ENCODE measurements at regions not wholly inside any gene's neighbourhood (a gene's known extent, or its start where the extent isn't known, plus 50 kb on each side); places are given as distances from the start of the nearest gene placed in this dataset.

DNA sequence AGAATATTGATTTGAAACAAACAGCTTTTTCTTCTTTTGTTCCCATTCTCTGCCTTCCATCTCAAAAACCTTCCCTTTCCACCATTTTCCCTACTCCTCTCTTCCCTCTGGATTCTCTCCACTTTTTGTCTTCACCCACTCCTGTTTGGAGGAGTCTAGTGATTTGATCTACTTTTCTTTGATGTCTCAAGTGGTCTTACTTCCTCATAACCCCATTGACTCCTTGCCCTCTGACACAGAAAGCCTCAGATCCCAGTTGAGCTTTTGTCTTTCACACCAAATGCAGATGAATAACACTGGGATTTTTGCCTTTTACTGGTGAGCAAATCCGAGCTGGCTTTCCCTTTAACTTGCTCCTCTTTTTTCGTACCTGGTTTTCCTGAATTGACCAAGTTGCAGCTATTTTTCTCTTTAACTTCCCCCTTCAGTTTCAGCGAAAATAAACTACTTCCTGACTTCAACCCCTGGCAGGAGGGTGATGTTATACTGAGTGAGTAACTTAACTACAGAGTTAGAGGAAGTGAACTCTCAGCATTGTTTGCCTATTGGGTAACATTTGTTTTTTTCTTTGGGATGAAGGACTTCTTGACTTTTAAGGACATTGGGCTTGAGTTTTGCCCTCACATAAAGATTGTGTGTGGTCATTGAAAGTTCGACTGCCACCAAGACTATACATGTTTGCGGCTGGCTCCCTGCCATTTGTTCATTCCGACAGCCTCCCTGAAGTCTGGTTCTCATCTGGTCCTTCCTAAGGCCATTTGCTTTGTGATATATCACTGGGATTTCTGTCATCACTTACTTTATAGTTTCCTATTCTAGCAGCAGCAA is 392.8 kb upstream of the NR3C2 start:
- H3K4me1 Mint-ChIP-seq (ENCODE audit: low read depth) = peaks cover 7% of the 10 kb centered on the region
- no peaks in the 10 kb centered on the region for H3K36me3 Mint-ChIP-seq (ENCODE audit: low read depth)
- no peak for ATAC-seq
- no peaks in the 10 kb centered on the region for H3K9me3 Mint-ChIP-seq (ENCODE audit: insufficient read depth)
- no peaks in the 10 kb centered on the region for H3K27me3 Mint-ChIP-seq (ENCODE audit: low read depth)
- ChIA-PET CTCF (no interaction called here), POLR2A (no interaction called here)
- DNase-seq = no peak
- H3K27ac Mint-ChIP-seq = no peak overlapping the region
- H3K4me3 Mint-ChIP-seq = no peak overlapping the region

DNA sequence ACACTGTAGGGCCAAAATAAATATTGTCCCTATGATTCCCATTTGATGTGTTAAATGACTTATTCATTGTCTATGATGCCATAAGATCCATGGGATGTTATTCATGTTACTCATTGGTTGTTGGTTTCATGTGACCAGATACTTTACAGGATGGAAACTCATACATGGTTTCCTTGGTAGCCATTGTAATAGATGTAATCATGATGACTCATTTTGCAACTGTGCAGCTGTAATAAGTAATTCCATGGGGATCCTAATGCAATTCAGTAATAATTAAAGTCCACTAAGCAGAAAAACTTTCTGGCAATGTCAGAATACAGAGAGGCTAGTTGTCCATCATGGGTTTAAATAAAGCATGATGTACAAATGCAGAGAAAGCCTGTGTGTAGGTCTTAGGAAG is 389.7 kb upstream of the NR3C2 start:
- DNase-seq = no peak
- ATAC-seq = no peak
- Mint-ChIP-seq H3K4me3 (no peak overlapping the region), H3K27ac (no peak overlapping the region), H3K9me3 (ENCODE audit: insufficient read depth) (no peaks in the 10 kb centered on the region), H3K27me3 (ENCODE audit: low read depth) (no peaks in the 10 kb centered on the region), H3K36me3 (ENCODE audit: low read depth) (no peaks in the 10 kb centered on the region), H3K4me1 (ENCODE audit: low read depth) (peaks cover 7% of the 10 kb centered on the region)
- POLR2A ChIA-PET = no interaction called here
- CTCF ChIA-PET = no interaction called here

DNA sequence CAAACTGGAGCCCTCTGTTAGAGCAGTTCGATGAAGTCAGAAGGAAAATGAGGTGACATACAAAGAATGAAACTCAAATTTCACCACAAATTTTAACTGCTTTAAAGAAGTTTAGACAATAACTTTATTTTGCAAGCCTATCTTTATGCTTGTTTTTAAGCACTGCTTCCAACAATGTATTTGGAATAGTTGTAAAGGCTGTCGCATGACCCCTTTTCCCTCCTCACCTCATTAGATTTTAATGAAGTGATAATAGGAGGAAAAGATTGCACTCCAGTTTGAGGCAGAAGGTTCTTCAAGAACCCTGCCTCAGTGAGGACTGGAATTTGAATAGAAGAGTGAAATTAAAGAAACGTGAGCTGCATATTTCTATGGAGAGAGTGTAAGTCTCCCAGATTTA is 386.1 kb upstream of the NR3C2 start:
- no peaks in the 10 kb centered on the region for H3K27me3 Mint-ChIP-seq (ENCODE audit: low read depth)
- no peak for DNase-seq
- no peaks in the 10 kb centered on the region for H3K36me3 Mint-ChIP-seq (ENCODE audit: low read depth)
- no peaks in the 10 kb centered on the region for H3K9me3 Mint-ChIP-seq (ENCODE audit: insufficient read depth)
- no peak for ATAC-seq
- CTCF ChIA-PET = no interaction called here
- no peaks in the 10 kb centered on the region for H3K4me1 Mint-ChIP-seq (ENCODE audit: low read depth)
- H3K27ac Mint-ChIP-seq = no peak overlapping the region
- no peak overlapping the region for H3K4me3 Mint-ChIP-seq
- POLR2A ChIA-PET = no interaction called here

DNA sequence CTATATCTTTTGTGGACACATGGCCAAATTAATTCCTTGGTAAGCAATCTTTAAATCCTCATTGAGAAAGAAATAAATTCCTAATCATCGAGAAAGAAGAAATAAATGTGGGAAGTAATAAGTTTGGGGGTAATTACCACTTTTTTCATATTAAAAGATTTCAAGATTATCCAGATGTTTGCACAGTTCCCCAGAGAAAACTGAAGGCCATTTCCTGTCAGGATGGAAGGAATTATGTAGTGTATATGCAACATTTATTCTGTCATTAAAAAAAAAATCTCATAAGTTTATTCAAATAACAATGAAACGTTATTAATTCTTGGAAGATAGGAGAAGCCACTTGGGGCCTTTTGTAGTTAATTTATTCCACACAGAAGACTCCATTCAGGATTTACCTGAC is 385.6 kb upstream of the NR3C2 start:
- H3K9me3 Mint-ChIP-seq (ENCODE audit: insufficient read depth) = no peaks in the 10 kb centered on the region
- H3K27ac Mint-ChIP-seq = no peak overlapping the region
- no peaks in the 10 kb centered on the region for H3K27me3 Mint-ChIP-seq (ENCODE audit: low read depth)
- H3K36me3 Mint-ChIP-seq (ENCODE audit: low read depth) = no peaks in the 10 kb centered on the region
- H3K4me1 Mint-ChIP-seq (ENCODE audit: low read depth) = no peaks in the 10 kb centered on the region
- H3K4me3 Mint-ChIP-seq = no peak overlapping the region
- DNase-seq (no peak), ATAC-seq (no peak)
- ChIA-PET CTCF (no interaction called here), POLR2A (no interaction called here)

DNA sequence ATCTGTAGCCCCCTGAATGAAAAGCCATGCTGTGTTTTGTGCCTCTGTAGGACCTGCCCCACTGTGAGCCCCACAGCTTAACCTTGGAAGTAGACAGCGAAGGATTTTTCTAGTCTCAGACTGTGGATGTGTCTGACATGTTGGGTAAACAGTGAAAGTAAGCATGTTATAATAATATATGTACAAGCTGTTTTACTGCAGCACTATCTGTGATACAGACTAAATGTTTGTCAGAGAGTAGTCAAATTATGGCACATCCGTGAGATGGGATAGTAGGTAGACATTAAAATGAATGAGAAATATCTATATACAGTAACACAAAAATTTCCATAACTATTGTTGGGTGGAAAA is 381.2 kb upstream of the NR3C2 start:
- Mint-ChIP-seq H3K27me3 (ENCODE audit: low read depth) (no peaks in the 10 kb centered on the region), H3K36me3 (ENCODE audit: low read depth) (no peaks in the 10 kb centered on the region), H3K9me3 (ENCODE audit: insufficient read depth) (no peaks in the 10 kb centered on the region), H3K4me3 (no peak overlapping the region), H3K4me1 (ENCODE audit: low read depth) (no peaks in the 10 kb centered on the region), H3K27ac (no peak overlapping the region)
- ATAC-seq (no peak), DNase-seq (no peak)
- ChIA-PET CTCF (no interaction called here), POLR2A (no interaction called here)

DNA sequence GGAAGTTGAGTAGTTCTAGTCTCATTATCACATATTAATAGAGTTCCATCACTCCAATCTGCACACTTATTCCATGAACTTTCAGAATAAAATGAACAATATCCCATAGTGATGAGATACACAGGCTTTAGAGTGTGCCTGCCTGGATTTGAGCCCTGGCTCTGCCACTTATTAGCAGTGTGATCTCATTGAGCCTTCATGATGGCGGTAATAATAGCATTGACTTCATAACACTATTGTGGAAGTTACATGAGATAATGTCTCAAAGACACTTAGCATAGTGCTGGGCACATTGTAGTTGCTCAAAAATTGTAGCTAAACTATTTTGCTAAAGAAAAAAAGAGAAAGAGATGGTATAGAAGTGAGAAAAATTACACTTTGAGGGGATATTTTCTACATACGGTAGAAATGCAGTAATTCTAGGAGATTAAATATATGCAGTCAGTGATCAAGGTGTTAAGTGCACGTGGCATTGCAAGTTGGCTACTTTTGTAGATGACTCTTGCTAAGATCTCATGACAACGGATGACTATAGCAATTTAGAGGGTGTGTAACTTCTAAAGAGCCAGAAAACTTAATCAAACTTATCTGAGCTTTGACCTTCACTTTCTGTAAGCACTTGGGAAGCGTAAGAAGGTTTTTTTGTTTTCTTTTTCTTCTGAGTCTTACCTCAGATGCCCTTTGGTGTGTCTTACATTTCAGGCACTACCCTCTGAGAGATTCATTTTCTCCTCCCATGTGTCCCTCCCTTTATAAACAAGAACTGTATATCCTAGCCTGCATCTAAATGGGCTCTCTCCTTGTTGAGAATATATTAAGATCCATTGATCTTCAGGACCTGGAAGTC is 380.6 kb upstream of the NR3C2 start:
- no peak overlapping the region for H3K4me3 Mint-ChIP-seq
- no peak overlapping the region for H3K27ac Mint-ChIP-seq
- POLR2A ChIA-PET = no interaction called here
- H3K36me3 Mint-ChIP-seq (ENCODE audit: low read depth) = no peaks in the 10 kb centered on the region
- no peaks in the 10 kb centered on the region for H3K4me1 Mint-ChIP-seq (ENCODE audit: low read depth)
- no peaks in the 10 kb centered on the region for H3K27me3 Mint-ChIP-seq (ENCODE audit: low read depth)
- no peak for ATAC-seq
- no peak for DNase-seq
- CTCF ChIA-PET = no interaction called here
- H3K9me3 Mint-ChIP-seq (ENCODE audit: insufficient read depth) = no peaks in the 10 kb centered on the region

DNA sequence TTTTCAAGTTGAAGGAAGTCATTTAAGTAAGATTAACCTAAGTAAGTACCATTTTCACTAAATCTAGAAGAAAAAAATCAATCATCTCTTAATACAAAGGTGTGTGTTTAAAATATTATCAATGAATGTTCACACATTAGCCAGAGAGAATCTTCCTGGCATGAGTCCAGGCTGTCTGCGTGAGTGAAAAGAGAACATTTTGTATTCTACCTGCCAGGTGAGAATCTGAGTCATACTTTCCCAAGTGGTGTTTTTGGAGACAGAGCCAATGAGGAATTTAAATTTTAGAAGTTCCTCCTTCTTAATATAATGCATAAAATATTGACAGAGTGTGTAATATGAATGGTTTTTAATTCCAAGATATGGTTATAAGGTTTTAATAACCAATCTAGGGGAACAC is 371.8 kb upstream of the NR3C2 start:
- ChIA-PET POLR2A (no interaction called here), CTCF (no interaction called here)
- no peak overlapping the region for H3K27ac Mint-ChIP-seq
- H3K9me3 Mint-ChIP-seq (ENCODE audit: insufficient read depth) = no peaks in the 10 kb centered on the region
- no peak for DNase-seq
- no peak for ATAC-seq
- H3K36me3 Mint-ChIP-seq (ENCODE audit: low read depth) = no peaks in the 10 kb centered on the region
- H3K4me3 Mint-ChIP-seq = no peak overlapping the region
- no peaks in the 10 kb centered on the region for H3K4me1 Mint-ChIP-seq (ENCODE audit: low read depth)
- no peaks in the 10 kb centered on the region for H3K27me3 Mint-ChIP-seq (ENCODE audit: low read depth)

DNA sequence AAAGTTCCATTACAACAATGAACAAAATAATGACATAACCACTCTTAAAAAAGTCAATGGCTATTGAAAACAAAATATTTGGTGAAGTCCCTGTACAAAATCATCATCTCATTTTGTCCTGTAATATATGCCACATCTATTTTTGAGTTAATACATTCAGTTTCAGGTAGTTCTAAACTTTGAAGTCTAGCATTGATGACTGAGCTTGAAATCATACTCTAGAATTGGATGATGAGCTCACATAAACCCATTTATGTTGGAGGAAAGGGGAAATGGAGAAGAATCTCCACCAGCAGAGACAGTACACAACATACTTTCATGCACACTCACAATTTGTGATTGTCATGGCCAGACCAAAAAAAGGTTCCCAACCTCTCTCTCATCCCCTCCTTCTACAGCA is 371.1 kb upstream of the NR3C2 start:
- no peak overlapping the region for H3K27ac Mint-ChIP-seq
- H3K4me1 Mint-ChIP-seq (ENCODE audit: low read depth) = no peaks in the 10 kb centered on the region
- ChIA-PET CTCF (no interaction called here), POLR2A (no interaction called here)
- no peaks in the 10 kb centered on the region for H3K27me3 Mint-ChIP-seq (ENCODE audit: low read depth)
- DNase-seq (no peak), ATAC-seq (no peak)
- no peaks in the 10 kb centered on the region for H3K9me3 Mint-ChIP-seq (ENCODE audit: insufficient read depth)
- H3K4me3 Mint-ChIP-seq = no peak overlapping the region
- no peaks in the 10 kb centered on the region for H3K36me3 Mint-ChIP-seq (ENCODE audit: low read depth)

DNA sequence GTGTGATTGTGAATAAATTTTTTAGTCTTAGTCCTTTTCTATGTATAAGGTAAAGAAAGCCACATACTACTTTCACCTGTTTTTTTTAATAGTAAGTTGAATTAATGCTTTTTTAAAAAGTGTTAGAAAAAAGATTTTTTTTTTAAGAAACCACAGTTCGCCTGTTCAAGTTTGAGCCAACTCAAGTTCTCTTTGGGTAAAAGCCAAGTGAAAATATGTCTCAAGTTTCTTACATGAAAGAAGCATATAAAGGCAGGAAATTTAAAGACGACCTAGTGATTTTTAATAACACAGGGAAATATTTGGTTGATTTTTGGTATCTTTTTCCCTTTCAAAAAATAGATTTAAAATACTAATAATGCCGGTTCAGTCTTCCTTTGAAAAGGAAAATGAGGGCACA is 369.9 kb upstream of the NR3C2 start:
- ATAC-seq = no peak
- no peak overlapping the region for H3K4me3 Mint-ChIP-seq
- CTCF ChIA-PET = no interaction called here

DNA sequence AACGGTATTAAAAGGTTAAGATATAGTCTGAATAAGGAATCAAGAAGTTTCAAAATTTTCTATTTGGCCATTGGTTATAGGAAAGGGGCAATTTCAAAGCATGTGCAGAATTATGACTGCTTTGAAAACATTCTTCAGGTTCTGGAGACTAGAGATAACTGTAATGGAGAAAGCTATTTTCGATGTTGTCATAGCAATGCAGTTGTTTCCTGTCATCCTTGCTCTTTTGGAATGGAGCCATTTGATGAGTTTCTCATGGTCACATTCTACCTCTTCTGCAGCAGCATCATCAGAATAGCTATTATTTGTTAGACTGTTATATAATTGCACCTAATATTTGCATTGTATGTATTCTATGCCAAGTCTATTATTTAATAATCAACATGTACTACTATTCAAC is 368.2 kb upstream of the NR3C2 start:
- no peak for ATAC-seq
- H3K9me3 Mint-ChIP-seq (ENCODE audit: insufficient read depth) = no peaks in the 10 kb centered on the region
- POLR2A ChIA-PET = no interaction called here
- H3K4me3 Mint-ChIP-seq = no peak overlapping the region
- H3K4me1 Mint-ChIP-seq (ENCODE audit: low read depth) = no peaks in the 10 kb centered on the region
- H3K27me3 Mint-ChIP-seq (ENCODE audit: low read depth) = no peaks in the 10 kb centered on the region
- no peak overlapping the region for H3K27ac Mint-ChIP-seq
- H3K36me3 Mint-ChIP-seq (ENCODE audit: low read depth) = no peaks in the 10 kb centered on the region
- no peak for DNase-seq
- CTCF ChIA-PET = no interaction called here

More for the DNA sequence above, 369.9 kb upstream of the NR3C2 start:
- POLR2A ChIA-PET = no interaction called here
- Mint-ChIP-seq H3K27me3 (ENCODE audit: low read depth) (no peaks in the 10 kb centered on the region), H3K4me1 (ENCODE audit: low read depth) (no peaks in the 10 kb centered on the region), H3K9me3 (ENCODE audit: insufficient read depth) (no peaks in the 10 kb centered on the region), H3K36me3 (ENCODE audit: low read depth) (no peaks in the 10 kb centered on the region), H3K27ac (no peak overlapping the region)
- DNase-seq = no peak

DNA sequence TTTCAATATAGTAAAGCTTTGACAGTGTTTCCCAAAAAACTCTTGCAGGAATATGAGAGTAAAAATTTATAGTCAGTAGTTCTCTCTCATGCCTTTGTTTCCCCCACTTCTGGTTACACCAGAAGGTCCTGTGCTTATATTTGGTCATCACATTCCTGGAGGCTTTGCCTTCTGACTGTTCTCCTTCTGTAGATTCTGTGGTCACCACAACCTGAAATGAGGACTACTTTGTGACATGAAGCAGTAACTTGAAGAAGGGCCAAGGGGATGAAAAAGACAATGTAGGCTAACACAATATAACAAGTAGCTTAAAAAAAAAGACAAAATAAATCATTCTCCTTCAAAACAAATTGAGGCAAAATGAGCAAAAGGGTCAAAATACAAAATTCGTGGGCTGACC is 366.2 kb upstream of the NR3C2 start:
- CTCF ChIA-PET = no interaction called here
- no peaks in the 10 kb centered on the region for H3K27me3 Mint-ChIP-seq (ENCODE audit: low read depth)
- POLR2A ChIA-PET = no interaction called here
- H3K9me3 Mint-ChIP-seq (ENCODE audit: insufficient read depth) = no peaks in the 10 kb centered on the region
- no peaks in the 10 kb centered on the region for H3K36me3 Mint-ChIP-seq (ENCODE audit: low read depth)
- no peak overlapping the region for H3K4me3 Mint-ChIP-seq
- no peaks in the 10 kb centered on the region for H3K4me1 Mint-ChIP-seq (ENCODE audit: low read depth)
- DNase-seq = no peak
- H3K27ac Mint-ChIP-seq = no peak overlapping the region
- ATAC-seq = no peak

DNA sequence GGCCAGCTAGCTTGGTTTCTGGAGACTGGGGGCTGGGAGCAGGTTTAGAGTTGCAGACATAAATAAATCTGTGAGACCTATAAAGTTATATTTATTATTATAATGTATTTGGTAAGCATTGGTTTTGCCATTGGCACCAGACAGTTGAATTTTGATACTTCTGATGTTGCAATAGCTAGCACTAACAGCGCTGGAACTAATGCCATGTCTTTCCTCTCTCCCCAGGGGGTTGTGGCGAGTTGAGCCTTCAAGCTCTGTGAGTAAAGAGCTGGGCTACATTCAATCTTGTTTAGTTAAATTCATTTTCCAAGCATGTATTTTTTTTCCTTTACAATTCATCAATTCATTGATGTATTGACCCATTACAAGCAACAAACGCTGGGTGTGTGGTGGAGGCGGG is 358.7 kb upstream of the NR3C2 start:
- no peaks in the 10 kb centered on the region for H3K27me3 Mint-ChIP-seq (ENCODE audit: low read depth)
- H3K9me3 Mint-ChIP-seq (ENCODE audit: insufficient read depth) = no peaks in the 10 kb centered on the region
- ATAC-seq = no peak
- DNase-seq = no peak
- no peaks in the 10 kb centered on the region for H3K36me3 Mint-ChIP-seq (ENCODE audit: low read depth)
- ChIA-PET POLR2A (no interaction called here), CTCF (no interaction called here)
- no peak overlapping the region for H3K27ac Mint-ChIP-seq
- H3K4me1 Mint-ChIP-seq (ENCODE audit: low read depth) = no peaks in the 10 kb centered on the region
- no peak overlapping the region for H3K4me3 Mint-ChIP-seq
